ENCODE measurements at regions not wholly inside any gene's neighbourhood (a gene's known extent, or its start where the extent isn't known, plus 50 kb on each side); places are given as distances from the start of the nearest gene placed in this dataset.

DNA sequence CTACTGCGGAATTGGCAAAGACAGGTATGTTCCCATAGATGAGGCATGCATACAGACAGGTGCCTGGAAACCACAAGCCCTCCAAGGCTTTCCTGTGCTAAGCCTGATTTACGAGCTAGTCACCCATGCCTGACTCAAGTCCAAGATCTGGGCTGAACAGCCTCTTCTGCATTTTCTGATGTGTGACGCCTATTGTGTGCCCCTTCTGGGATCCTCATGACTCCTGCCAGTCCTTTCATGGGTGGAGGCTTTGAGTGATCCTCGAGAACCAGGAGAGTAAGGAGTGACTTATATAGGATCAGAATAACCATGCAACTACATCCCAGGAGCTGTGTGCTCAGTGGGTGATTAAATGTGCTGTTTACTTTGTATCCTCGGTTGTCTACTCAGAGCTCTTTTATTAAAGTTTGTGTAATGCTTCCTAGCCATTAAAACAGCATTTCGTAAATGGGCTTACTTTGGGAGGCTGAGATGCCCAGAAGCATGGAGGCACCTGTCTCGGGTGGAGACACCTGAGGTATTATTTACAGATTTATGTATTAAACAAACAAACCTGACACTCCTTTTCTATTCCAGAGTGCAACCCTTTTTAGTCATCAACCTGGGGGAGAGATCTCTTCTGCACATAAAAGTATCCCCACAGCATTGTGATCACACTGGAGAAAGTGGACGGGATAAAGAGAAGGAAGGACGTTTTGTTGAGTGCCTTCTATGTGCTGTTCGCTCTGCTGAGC is 373.0 kb upstream of the DYNLRB2 start:
- 63% methylated on average over 10 of the region's 10 CpGs for WGBS (ENCODE audit: insufficient coverage, low coverage, low lambda C conversion rate, missing lambda C conversion rate)
- DNase-seq (no peak), ATAC-seq (no peak)
- Histone ChIP-seq H3K9me3 (no peaks in the 10 kb centered on the region), H3K36me3 (no peaks in the 10 kb centered on the region), H3K4me3 (no peak overlapping the region), H3K27me3 (no peaks in the 10 kb centered on the region), H3K27ac (no peak overlapping the region), H3K4me1 (no peaks in the 10 kb centered on the region)
- TF ChIP-seq POLR2A (IDR thresholded peaks at IDR 0.05), result no peak
- TF ChIP-seq, protein P1, sequence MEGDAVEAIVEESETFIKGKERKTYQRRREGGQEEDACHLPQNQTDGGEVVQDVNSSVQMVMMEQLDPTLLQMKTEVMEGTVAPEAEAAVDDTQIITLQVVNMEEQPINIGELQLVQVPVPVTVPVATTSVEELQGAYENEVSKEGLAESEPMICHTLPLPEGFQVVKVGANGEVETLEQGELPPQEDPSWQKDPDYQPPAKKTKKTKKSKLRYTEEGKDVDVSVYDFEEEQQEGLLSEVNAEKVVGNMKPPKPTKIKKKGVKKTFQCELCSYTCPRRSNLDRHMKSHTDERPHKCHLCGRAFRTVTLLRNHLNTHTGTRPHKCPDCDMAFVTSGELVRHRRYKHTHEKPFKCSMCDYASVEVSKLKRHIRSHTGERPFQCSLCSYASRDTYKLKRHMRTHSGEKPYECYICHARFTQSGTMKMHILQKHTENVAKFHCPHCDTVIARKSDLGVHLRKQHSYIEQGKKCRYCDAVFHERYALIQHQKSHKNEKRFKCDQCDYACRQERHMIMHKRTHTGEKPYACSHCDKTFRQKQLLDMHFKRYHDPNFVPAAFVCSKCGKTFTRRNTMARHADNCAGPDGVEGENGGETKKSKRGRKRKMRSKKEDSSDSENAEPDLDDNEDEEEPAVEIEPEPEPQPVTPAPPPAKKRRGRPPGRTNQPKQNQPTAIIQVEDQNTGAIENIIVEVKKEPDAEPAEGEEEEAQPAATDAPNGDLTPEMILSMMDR (IDR thresholded peaks at IDR 0.05), result no peak
- intact Hi-C loops (cut with DNase I), result no loop called here

DNA sequence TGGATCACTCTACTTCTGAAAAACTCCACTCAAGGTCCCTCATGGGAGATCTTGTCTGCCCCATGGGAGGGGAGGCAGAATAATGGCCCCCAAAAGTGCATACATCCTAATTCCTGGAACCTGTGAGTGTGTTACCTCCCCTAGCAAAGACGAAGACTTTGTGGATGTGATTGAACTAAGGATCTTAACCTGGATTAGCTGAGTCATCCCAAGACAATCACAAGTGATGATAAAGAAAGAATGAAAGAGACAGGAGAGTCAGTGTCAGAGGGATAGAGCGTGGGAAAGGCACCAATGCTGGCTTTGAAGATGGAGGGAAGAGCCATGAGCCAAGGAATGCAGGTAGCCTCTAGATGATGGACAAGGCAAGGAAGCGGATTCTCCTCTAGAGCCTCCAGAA is 374.7 kb upstream of the DYNLRB2 start:
- Histone ChIP-seq H3K9me3 (no peaks in the 10 kb centered on the region), H3K36me3 (no peaks in the 10 kb centered on the region), H3K27ac (no peak overlapping the region), H3K4me3 (no peak overlapping the region), H3K4me1 (no peaks in the 10 kb centered on the region), H3K27me3 (no peaks in the 10 kb centered on the region)
- TF ChIP-seq POLR2A (IDR thresholded peaks at IDR 0.05), result no peak
- TF ChIP-seq, protein P1 (IDR thresholded peaks at IDR 0.05), result no peak
- DNase-seq (no peak), ATAC-seq (no peak)
- 73% methylated on average over 3 of the region's 3 CpGs for WGBS (ENCODE audit: insufficient coverage, low coverage, low lambda C conversion rate, missing lambda C conversion rate)
- intact Hi-C loops (cut with DNase I), result no loop called here

DNA sequence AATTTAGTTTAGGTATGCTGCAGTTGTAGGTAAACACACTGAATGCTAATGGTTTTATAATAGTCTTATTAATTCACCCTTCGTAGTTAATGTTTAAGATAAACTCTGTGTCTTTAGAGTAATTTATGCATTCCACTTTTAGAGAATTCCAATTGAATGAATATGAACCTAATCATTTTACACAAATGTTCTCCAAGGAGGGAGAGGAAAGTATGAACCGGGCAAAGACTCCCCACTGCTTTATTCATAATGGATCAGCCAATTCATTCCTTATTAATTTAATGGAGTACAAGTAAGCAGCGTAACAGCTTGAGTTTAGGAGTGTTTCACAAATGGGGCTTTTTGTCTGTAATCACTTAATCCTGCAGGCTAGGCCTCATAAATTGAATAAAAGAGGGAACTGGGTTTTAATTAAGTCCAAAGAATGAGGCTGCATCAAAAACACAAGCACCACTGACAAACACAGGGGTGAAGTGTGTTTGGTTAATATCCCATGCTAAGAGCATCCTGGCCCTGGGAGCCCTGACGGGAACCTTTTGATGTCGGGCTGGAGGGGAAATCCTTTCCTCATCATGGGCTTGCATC is 375.7 kb upstream of the DYNLRB2 start:
- H3K9me3 ChIP-seq, result no peaks in the 10 kb centered on the region
- H3K27me3 ChIP-seq, result no peaks in the 10 kb centered on the region
- H3K4me1 ChIP-seq, result no peaks in the 10 kb centered on the region
- H3K36me3 ChIP-seq, result no peaks in the 10 kb centered on the region
- DNase-seq (no peak), ATAC-seq (no peak)
- no peak overlapping the region for H3K27ac ChIP-seq
- intact Hi-C loops (cut with DNase I), result no loop called here
- no peak for TF ChIP-seq POLR2A (IDR thresholded peaks at IDR 0.05)
- TF ChIP-seq, protein P1 (IDR thresholded peaks at IDR 0.05), result no peak
- 78% methylated on average over 4 of the region's 5 CpGs for WGBS (ENCODE audit: insufficient coverage, low coverage, low lambda C conversion rate, missing lambda C conversion rate)
- no peak overlapping the region for H3K4me3 ChIP-seq

DNA sequence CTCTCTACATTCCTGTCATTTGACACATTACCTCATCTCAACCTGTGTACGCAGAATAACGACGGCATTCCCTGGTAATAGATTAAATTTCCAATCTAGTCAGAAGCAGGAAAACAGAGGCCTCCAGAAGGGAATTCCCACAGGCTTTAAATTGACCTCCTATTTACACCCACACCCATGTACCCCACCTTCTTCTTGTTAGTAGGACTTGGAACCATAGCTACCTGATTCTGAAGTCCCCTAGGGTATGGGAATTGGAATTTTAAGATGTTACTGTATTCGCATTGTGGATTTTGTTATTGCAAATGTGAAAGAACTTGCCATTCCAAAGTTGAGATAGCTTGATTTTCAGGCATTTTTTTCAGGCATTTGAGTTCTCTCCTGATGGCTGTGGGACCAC is 377.5 kb upstream of the DYNLRB2 start:
- ATAC-seq (no peak), DNase-seq (no peak)
- TF ChIP-seq, protein P1 (IDR thresholded peaks at IDR 0.05), result no peak
- no peak for TF ChIP-seq POLR2A (IDR thresholded peaks at IDR 0.05)
- Histone ChIP-seq H3K27ac (no peak overlapping the region), H3K4me1 (no peaks in the 10 kb centered on the region), H3K4me3 (no peak overlapping the region), H3K9me3 (no peaks in the 10 kb centered on the region), H3K36me3 (no peaks in the 10 kb centered on the region), H3K27me3 (no peaks in the 10 kb centered on the region)
- intact Hi-C loops (cut with DNase I), result no loop called here
- 80% methylated on average over 4 of the region's 4 CpGs for WGBS (ENCODE audit: insufficient coverage, low coverage, low lambda C conversion rate, missing lambda C conversion rate)

Data from right lobe of liver (tissue), 6 donors.